ENCODE measurements at regions not wholly inside any gene's neighbourhood (a gene's known extent, or its start where the extent isn't known, plus 50 kb on each side); places are given as distances from the start of the nearest gene placed in this dataset.
"Not testable (repeated sequence)": the region's sequence is repeated elsewhere in the genome, so short reads cannot be mapped to it uniquely, and the experiment has no call there.

DNA sequence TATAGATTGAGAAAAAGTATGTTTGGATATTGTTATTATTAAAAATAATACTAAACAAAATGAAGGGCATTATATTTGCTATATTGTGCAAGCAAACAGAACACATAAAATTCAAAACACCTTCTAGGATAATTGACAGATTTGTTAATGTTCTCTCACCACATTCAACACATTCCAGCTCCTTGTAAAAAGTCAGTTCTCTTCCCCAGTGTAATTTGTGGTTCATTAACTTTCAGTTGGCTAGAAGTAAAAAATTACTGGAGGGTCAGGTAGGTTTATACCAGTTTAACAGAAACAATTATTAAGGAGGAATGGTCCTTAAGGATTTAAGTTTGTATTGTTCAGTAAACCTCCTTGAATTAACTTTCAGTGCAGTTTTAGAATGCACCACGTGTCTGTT, 1235.3 kb upstream of the ADGRL2 start:
- peaks cover 6% of the 10 kb centered on the region for H3K4me1 Mint-ChIP-seq
- H3K27ac Mint-ChIP-seq (ENCODE audit: unreplicated experiment) = no peak overlapping the region
- no peaks in the 10 kb centered on the region for H3K36me3 Mint-ChIP-seq (ENCODE audit: low read depth)
- H3K9me3 Mint-ChIP-seq = no peaks in the 10 kb centered on the region
- TF ChIP-seq, protein P1, sequence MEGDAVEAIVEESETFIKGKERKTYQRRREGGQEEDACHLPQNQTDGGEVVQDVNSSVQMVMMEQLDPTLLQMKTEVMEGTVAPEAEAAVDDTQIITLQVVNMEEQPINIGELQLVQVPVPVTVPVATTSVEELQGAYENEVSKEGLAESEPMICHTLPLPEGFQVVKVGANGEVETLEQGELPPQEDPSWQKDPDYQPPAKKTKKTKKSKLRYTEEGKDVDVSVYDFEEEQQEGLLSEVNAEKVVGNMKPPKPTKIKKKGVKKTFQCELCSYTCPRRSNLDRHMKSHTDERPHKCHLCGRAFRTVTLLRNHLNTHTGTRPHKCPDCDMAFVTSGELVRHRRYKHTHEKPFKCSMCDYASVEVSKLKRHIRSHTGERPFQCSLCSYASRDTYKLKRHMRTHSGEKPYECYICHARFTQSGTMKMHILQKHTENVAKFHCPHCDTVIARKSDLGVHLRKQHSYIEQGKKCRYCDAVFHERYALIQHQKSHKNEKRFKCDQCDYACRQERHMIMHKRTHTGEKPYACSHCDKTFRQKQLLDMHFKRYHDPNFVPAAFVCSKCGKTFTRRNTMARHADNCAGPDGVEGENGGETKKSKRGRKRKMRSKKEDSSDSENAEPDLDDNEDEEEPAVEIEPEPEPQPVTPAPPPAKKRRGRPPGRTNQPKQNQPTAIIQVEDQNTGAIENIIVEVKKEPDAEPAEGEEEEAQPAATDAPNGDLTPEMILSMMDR (conservative IDR thresholded peaks at IDR 0.05) = no peak
- no peaks in the 10 kb centered on the region for H3K27me3 Mint-ChIP-seq (ENCODE audit: low read depth)
- no peak overlapping the region for H3K4me3 Mint-ChIP-seq
- DNase-seq (ENCODE audit: low read depth, low spot score) = no peak

GRCh38 chr1:80542231-80542630, 1258.5 kb upstream of the ADGRL2 start:
- H3K9me3 Mint-ChIP-seq = peaks cover 3% of the 10 kb centered on the region
- DNase-seq (ENCODE audit: low read depth, low spot score) = no peak
- TF ChIP-seq, protein P1 (conservative IDR thresholded peaks at IDR 0.05) = no peak
- peaks cover 8% of the 10 kb centered on the region for H3K4me1 Mint-ChIP-seq
- no peaks in the 10 kb centered on the region for H3K27me3 Mint-ChIP-seq (ENCODE audit: low read depth)
- no peak overlapping the region for H3K27ac Mint-ChIP-seq (ENCODE audit: unreplicated experiment)
- H3K4me3 Mint-ChIP-seq = no peak overlapping the region
- H3K36me3 Mint-ChIP-seq (ENCODE audit: low read depth) = no peaks in the 10 kb centered on the region

GRCh38 chr1:80540596-80540995, 1260.1 kb upstream of the ADGRL2 start:
- Mint-ChIP-seq H3K27ac (ENCODE audit: unreplicated experiment) (no peak overlapping the region), H3K4me1 (peaks cover 23% of the 10 kb centered on the region), H3K27me3 (ENCODE audit: low read depth) (no peaks in the 10 kb centered on the region), H3K36me3 (ENCODE audit: low read depth) (no peaks in the 10 kb centered on the region), H3K9me3 (peaks cover 3% of the 10 kb centered on the region), H3K4me3 (no peak overlapping the region)
- DNase-seq (ENCODE audit: low read depth, low spot score) = no peak
- TF ChIP-seq, protein P1 (conservative IDR thresholded peaks at IDR 0.05) = no peak

- Mint-ChIP-seq H3K4me1 (peaks cover 28% of the 10 kb centered on the region), H3K27me3 (ENCODE audit: low read depth) (no peaks in the 10 kb centered on the region)
- TF ChIP-seq, protein P1 (conservative IDR thresholded peaks at IDR 0.05) = no peak
Measured at GRCh38 chr1:80540149-80540548, 1260.6 kb upstream of the ADGRL2 start.

GRCh38 chr1:80539298-80539697, 1261.4 kb upstream of the ADGRL2 start:
- not testable (repeated sequence) for H3K4me3 Mint-ChIP-seq; H3K9me3 Mint-ChIP-seq; H3K36me3 Mint-ChIP-seq (ENCODE audit: low read depth); H3K27me3 Mint-ChIP-seq (ENCODE audit: low read depth); H3K27ac Mint-ChIP-seq (ENCODE audit: unreplicated experiment); DNase-seq (ENCODE audit: low read depth, low spot score)
- H3K4me1 Mint-ChIP-seq = peaks cover 36% of the 10 kb centered on the region

More at GRCh38 chr1:80540149-80540548, 1260.6 kb upstream of the ADGRL2 start:
- H3K9me3 Mint-ChIP-seq = peaks cover 3% of the 10 kb centered on the region
- no peaks in the 10 kb centered on the region for H3K36me3 Mint-ChIP-seq (ENCODE audit: low read depth)
- no peak for DNase-seq (ENCODE audit: low read depth, low spot score)
- no peak overlapping the region for H3K27ac Mint-ChIP-seq (ENCODE audit: unreplicated experiment)
- H3K4me3 Mint-ChIP-seq = no peak overlapping the region

GRCh38 chr1:80536461-80536860, 1264.3 kb upstream of the ADGRL2 start:
- no peaks in the 10 kb centered on the region for H3K36me3 Mint-ChIP-seq (ENCODE audit: low read depth)
- no peaks in the 10 kb centered on the region for H3K27me3 Mint-ChIP-seq (ENCODE audit: low read depth)
- TF ChIP-seq, protein P1 (conservative IDR thresholded peaks at IDR 0.05) = no peak
- H3K9me3 Mint-ChIP-seq = peaks cover 3% of the 10 kb centered on the region
- no peak overlapping the region for H3K4me3 Mint-ChIP-seq
- DNase-seq (ENCODE audit: low read depth, low spot score) = no peak
- peaks cover 54% of the 10 kb centered on the region for H3K4me1 Mint-ChIP-seq
- peak overlapping the region; percentile 82 for H3K27ac Mint-ChIP-seq (ENCODE audit: unreplicated experiment)
